Tibial artery (tissue), 4 donors: ENCODE measurements at regions not wholly inside any gene's neighbourhood (a gene's known extent, or its start where the extent isn't known, plus 50 kb on each side); places are given as distances from the start of the nearest gene placed in this dataset.

Source experiments
- DNase-seq, 2 donors: peaks; one replicate each; pipeline ENCODE4 v3.0.0-alpha.2; 2019
- H3K27ac ChIP-seq, 2 donors: fragments of 200-600 bp; sonication (generic) in 1 of 2; 1 replicate in 1 of 2; 2 replicates in 1 of 2; pipeline ENCODE4 v1.5.1; 2018 to 2019; ENCODE audit warnings: mild to moderate bottlenecking in 1 of 2
- H3K27me3 ChIP-seq, 2 donors: fragments of 200-600 bp; sonication (generic) in 1 of 2; one replicate each; pipeline versions ENCODE4 v1.5.1 to v1.6.0; 2016 to 2019
- H3K36me3 ChIP-seq, 3 donors: fragments of 200-600 bp; sonication (generic) in 2 of 3; one replicate each; pipeline ENCODE4 v1.5.1; 2016 to 2019; ENCODE audit warnings: mild to moderate bottlenecking in 2 of 3
- H3K4me1 ChIP-seq, 4 donors: fragments of 200-600 bp; sonication (generic) in 2 of 4; 1 replicate in 3 of 4; 2 replicates in 1 of 4; pipeline ENCODE4 v1.5.1; 2016 to 2019
- H3K4me3 ChIP-seq, 2 donors: fragments of 200-600 bp; sonication (generic) in 1 of 2; 1 replicate in 1 of 2; 2 replicates in 1 of 2; pipeline ENCODE4 v1.5.1; 2018 to 2019; ENCODE audit warnings: mild to moderate bottlenecking in 2 of 2
- H3K9me3 ChIP-seq, 3 donors: fragments of 200-600 bp; sonication (generic) in 1 of 3; one replicate each; pipeline ENCODE4 v1.5.1; 2016 to 2019
- intact Hi-C: fragments of 100-400 bp; cut with DNase I; formaldehyde crosslinking; loops from one replicate; pipeline ENCODE4 v1.15.0; 2023; ENCODE audit warnings: low total_unique reads
- TF ChIP-seq, protein P1 (sequence below), 2 experiments: fragments of 200-600 bp in 1 of 2; fragments of 450-650 bp in 1 of 2; IDR thresholded peaks; one replicate each; pipeline ENCODE4 v1.5.1; 2017 to 2019; ENCODE audit warnings: antibody characterized with exemption in 2 of 2, mild to moderate bottlenecking in 1 of 2, moderate library complexity in 1 of 2

DNA sequence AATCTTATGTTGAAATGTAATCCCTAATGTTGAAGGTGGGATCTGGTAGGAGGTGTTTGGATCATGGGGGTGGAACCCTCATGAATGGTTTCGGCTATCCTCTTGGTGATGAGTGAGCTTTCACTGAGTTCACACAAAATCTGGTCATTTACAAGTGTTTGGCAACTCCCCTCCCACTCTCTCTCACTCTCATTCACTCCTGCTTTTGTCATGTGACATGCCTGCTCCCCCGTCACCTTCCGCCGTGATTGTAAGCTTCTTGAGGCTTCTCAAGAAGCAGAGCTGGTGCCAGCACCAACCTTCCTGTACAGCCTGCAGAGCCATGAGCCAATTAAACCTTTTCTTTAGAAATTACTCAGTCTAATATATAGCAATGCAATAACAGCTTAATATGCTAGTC lies 245.4 kb downstream of the BMP4 start:
- TF ChIP-seq, protein P1, sequence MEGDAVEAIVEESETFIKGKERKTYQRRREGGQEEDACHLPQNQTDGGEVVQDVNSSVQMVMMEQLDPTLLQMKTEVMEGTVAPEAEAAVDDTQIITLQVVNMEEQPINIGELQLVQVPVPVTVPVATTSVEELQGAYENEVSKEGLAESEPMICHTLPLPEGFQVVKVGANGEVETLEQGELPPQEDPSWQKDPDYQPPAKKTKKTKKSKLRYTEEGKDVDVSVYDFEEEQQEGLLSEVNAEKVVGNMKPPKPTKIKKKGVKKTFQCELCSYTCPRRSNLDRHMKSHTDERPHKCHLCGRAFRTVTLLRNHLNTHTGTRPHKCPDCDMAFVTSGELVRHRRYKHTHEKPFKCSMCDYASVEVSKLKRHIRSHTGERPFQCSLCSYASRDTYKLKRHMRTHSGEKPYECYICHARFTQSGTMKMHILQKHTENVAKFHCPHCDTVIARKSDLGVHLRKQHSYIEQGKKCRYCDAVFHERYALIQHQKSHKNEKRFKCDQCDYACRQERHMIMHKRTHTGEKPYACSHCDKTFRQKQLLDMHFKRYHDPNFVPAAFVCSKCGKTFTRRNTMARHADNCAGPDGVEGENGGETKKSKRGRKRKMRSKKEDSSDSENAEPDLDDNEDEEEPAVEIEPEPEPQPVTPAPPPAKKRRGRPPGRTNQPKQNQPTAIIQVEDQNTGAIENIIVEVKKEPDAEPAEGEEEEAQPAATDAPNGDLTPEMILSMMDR (IDR thresholded peaks at IDR 0.05), result no peak
- H3K27ac ChIP-seq, result no peak overlapping the region
- no peaks in the 10 kb centered on the region for H3K27me3 ChIP-seq
- no peaks in the 10 kb centered on the region for H3K36me3 ChIP-seq
- H3K4me1 ChIP-seq, result peaks cover 0 to 21% (median 10%) of the 10 kb centered on the region in 4 donors
- DNase-seq, result no peak
- no peak overlapping the region for H3K4me3 ChIP-seq
- no peaks in the 10 kb centered on the region for H3K9me3 ChIP-seq
- intact Hi-C loops, result no loop called here

DNA sequence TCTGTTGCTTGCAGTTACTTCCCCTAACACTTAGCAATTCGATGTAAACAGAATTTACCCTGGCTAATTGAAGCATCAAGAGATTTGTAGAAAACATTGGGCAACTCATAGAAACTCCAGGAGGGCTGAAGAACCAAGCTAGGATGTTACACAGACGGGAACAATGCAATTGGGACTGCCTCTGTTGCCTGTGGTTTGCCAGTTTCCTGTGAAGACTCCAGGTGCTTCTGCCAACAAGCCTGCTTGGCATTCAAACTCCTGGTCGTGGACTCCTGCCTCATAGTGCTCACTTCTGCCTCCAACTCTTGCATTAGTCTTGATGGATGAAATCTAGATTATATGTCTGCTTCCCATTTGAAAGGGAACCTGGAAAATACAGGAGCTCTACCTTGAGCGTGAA lies 246.0 kb downstream of the BMP4 start:
- Histone ChIP-seq H3K9me3 (no peaks in the 10 kb centered on the region), H3K4me3 (no peak overlapping the region), H3K27ac (no peak overlapping the region), H3K36me3 (no peaks in the 10 kb centered on the region), H3K4me1 (peaks cover 0 to 15% (median 7%) of the 10 kb centered on the region in 4 donors), H3K27me3 (no peaks in the 10 kb centered on the region)
- TF ChIP-seq, protein P1 (IDR thresholded peaks at IDR 0.05), result no peak
- intact Hi-C loops, result no loop called here
- no peak for DNase-seq

DNA sequence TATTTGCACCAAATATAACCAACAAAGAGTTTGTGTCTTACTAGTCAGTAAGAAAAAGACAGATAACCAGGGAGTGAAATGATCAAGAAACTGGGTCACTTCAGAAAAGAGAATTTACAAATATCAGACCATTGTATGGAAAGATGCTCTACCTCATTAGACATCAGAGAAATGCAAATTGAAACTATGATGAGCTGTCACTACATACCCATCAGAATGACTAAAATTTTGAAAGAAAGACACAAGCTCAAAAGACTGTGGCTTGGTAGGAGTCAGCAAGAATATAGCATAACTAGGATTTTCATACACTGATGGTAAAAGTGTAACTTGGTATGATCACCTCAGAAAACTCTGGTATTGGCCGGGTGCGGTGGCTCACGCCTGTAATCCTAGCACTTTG lies 247.2 kb downstream of the BMP4 start:
- intact Hi-C loops, result no loop called here
- no peaks in the 10 kb centered on the region for H3K9me3 ChIP-seq
- H3K36me3 ChIP-seq, result no peaks in the 10 kb centered on the region

DNA sequence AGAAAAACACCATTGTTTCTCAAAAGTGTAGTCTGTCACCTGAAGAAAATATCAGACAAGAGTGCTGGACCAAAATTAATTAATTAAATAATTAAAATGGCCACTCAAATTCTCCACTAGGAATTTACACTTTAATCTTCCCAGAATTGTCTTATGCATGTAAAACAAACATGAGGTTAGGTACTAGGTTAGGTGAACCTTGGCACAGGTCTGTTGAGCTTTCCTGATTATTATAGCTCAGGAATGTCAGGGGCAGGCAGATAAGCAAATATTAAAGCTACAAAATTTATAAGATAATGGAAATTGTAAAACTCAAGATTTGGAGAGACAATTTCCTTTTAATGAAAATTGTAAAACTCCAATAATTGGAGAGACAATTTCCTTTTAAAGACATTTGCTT lies 253.2 kb downstream of the BMP4 start:
- TF ChIP-seq, protein P1 (IDR thresholded peaks at IDR 0.05), result no peak
- Histone ChIP-seq H3K27ac (no peak overlapping the region), H3K4me3 (no peak overlapping the region), H3K9me3 (no peaks in the 10 kb centered on the region), H3K4me1 (no peaks in the 10 kb centered on the region), H3K27me3 (no peaks in the 10 kb centered on the region), H3K36me3 (no peaks in the 10 kb centered on the region)
- intact Hi-C loops, result no loop called here
- DNase-seq, result no peak

More for the DNA sequence above, 247.2 kb downstream of the BMP4 start:
- Histone ChIP-seq H3K27me3 (no peaks in the 10 kb centered on the region), H3K27ac (no peak overlapping the region), H3K4me3 (no peak overlapping the region), H3K4me1 (peaks cover 0 to 2% (median 0%) of the 10 kb centered on the region in 4 donors)
- no peak for DNase-seq
- TF ChIP-seq, protein P1 (IDR thresholded peaks at IDR 0.05), result no peak

DNA sequence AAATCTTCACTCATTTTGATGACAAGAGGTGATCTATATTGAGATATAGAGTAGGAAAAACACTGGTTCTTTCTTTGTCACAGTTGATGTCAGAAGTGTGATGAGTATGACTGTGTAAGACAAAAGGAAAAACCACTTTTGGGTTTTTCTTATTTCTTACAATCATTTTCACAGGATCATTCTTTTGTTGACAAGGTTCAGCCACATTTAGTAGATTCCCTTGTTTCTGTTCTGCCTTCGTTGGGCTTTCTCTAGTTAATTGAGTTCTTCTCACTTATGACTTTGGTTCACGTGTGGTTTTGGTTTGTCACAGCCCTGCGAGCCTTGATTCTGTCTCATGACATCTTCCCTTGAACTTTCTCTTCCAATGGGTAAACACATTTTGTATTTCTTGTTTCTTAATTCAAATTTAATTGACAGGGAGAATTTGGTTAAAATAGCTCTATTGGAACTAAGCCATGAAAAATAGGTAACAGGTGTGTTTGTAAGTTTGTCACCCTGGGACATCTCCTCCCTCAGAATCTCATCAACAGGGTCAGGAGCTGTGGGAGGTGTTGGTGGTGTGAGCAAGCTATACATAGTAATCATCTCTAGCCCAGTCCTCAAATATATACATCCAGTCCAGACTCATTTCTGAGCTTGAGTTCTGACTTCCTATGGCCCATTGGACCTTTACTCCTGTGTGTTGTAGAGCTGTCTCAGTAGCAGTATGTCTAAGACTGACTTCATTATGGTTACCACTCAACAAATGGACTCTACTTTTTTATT lies 255.3 kb downstream of the BMP4 start:
- H3K36me3 ChIP-seq, result no peaks in the 10 kb centered on the region
- no peak overlapping the region for H3K27ac ChIP-seq
- DNase-seq, result no peak
- TF ChIP-seq, protein P1 (IDR thresholded peaks at IDR 0.05), result no peak
- no peak overlapping the region for H3K4me3 ChIP-seq
- no peaks in the 10 kb centered on the region for H3K9me3 ChIP-seq
- intact Hi-C loops, result no loop called here
- no peaks in the 10 kb centered on the region for H3K27me3 ChIP-seq
- H3K4me1 ChIP-seq, result no peaks in the 10 kb centered on the region
